GM20431 (cell line): ENCODE measurements at regions not wholly inside any gene's neighbourhood (a gene's known extent, or its start where the extent isn't known, plus 50 kb on each side); places are given as distances from the start of the nearest gene placed in this dataset.
"Not testable (repeated sequence)": the region's sequence is repeated elsewhere in the genome, so short reads cannot be mapped to it uniquely, and the experiment has no call there.

Experiments
- in situ Hi-C: fragments of 300-500 bp; cut with MseI, MboI; formaldehyde crosslinking; loops from one replicate; pipeline ENCODE4 v1.15.0; 2020; ENCODE audit warnings: low sequenced_read_pairs; ENCODE audit not compliant: unreplicated experiment

DNA sequence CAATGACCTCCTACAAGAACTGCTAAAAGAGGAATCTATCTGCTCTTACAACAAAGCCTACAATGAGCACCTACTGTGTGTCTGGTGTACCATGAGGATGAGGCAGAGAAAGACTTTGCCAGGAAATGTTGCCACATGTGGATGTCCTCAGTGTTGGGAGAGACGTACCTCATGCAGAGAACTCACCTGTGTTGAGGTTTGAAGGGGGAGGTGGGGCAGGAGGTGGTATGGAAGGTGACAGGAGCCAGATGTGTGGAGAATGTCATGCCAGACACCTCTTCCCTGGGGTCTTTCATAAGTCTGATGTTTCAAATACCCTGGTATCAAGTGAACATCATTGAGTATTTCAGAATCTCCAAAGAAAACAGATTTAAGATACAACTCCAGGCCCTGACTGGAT, 220.1 kb upstream of the RNF32 start:
- in situ Hi-C loops: no loop called here

DNA sequence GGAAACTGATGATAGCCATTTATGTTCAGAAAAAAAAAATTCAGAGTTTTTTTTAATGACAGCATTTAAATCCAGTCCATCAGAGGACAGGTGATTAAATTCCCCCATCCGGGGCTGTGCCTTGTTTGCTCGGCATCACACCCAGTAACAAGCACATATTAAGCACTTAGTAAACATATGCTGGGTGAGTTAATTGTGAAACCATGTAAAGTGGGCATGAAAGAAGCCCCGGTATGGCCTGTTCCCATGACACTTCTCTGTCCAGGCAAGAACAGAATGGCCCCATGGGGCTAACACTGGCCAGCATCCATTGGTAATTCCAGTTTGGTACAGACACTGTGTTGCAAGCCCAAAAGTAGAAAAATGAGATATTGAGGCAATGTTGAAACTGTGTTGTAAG, 220.8 kb upstream of the RNF32 start:
- in situ Hi-C loops: no loop called here

- in situ Hi-C loops: no loop called here
Measured at GRCh38 chr7:156402255-156402654, 238.3 kb upstream of the RNF32 start.

DNA sequence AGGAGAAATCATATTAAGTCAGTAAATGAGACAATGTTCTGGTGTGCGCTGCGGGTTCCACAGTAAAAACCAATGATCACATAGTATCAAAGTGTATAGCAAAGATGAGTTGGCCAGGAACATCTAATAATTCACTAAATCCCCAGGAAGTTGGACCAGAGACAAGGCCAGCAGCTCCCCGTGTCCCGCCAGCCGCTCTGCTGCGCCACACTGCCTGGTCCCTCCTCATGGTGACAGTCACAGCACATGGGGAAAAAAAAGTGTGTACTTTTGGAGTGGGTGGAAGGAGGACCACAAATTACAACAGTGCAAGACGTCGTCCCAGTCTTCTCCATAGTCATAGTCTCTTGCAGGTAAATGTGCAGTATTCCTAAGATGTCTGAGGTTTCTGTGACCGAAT, 239.0 kb upstream of the RNF32 start:
- in situ Hi-C loops: no loop called here

DNA sequence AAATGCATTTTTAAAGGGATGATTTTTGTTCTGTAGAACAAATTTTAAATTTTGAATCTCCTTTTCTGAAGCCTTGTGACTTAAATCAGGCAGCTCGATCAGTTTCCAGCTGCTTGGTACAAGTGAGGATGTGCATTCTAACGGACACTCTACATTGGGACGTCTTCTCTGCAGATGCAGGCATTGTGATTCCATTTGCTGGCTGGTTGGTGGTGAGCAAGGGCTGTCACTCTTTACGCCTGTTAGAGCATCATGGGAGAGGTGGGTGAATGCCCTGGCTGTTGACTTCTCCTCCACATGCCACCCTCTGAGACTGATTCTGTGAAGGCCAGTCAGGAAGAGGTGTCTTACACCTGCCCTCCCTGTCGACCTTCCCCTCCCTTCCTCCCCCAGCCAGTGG, 240.5 kb upstream of the RNF32 start:
- in situ Hi-C loops: no loop called here

DNA sequence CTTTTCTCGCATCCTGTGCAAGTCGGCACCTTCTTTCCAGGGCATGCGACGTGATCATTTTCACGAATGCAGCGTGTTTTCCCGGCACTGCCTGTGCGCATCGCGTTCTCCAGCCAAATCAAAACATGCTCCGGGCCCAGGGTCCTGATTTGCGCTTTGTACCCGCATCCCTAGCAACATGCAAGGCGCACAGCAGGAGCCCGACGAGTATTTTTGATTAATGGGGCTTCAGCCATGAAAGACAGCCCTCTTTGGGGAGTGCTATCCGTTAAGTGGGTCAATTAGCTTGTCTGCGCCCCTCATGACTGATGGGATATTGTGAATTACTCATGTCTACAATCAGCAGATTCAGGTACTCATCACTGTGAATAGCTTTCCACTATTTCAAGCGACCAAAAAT, 243.3 kb upstream of the RNF32 start:
- in situ Hi-C loops: no loop called here

DNA sequence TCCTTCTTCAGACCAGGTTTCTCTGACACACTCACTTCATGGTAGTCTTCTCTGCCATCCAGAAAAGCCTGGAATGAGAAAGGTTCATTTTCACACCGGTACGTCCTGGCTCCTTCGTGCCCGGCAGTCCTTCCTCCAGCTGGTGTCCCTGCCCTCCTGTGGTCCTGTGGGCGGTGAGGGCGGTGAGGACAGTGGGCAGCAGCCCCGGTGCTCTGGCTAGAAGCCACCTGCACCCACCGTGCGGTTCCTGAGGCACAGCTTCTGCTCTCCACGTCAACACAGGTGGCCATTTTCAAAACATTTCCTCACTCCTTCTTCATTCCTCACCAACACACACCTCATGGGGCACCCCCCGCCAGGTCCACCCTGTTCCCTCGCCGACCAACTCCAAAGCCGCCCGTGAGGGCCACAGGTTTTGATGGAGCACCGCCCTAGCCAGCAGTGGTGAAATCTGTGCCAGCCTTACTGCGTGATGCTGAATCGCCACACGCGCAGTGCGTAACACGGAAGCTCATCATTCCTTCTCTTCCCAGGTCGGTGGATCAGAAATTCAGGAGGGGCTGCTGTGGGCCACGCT, 251.4 kb upstream of the RNF32 start:
- in situ Hi-C loops: no loop called here

DNA sequence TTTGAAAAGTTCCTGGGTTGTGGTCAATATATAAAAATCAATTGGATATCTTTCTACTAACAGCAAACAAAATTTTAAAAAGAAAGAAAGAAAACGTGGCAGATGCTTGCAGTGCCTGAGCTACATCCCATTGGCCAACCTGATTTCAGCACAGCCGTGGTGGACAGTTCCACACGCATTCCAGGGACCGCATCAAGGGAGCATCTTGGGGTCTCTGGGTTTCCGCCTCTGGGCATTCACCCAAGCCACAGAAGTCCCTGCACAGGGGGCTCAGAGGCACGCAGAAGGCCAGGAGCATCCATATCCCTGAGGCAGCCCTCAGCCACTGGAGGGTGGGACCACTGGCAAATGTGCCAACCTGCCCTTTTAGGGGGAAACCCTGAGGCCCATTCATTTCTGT, 254.5 kb upstream of the RNF32 start:
- in situ Hi-C loops: no loop called here

DNA sequence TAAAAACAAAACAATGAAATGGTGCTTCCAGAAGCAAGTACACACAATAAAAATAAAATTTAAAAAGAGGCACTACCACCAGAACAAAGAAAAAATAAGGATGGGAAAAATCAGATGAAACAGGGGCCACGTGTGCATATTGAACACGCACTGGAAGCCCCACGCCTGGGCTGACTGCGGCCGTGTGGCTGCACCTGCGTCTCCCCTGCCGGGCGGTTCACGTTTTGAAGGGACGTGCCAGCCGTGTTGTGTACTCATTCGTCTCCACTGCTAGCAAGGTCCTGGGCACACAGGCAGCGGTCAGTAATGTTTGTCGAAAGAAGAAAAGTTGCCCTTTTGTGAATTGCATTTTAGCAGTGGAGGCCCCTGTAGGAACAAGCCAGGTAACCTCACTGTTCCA, 255.9 kb upstream of the RNF32 start:
- in situ Hi-C loops: no loop called here

DNA sequence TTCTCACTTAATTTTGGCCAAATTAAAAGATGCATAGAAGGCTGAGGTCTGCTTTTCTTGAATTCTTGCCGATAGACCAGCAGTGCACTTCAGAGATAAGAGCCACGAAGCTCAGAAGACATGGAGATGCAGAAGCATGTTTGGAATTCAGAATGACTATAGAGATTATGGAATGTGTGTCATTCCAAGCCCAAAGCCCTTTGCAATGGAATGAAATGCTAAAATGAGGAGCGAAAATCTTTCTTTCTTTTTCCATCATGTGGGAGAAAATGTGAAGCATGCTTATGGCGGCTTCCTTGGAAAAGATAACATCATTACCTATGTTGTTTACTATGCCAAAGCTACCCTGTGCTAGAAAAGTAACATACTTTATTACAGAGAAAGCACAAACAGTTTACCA, 257.0 kb upstream of the RNF32 start:
- in situ Hi-C loops: no loop called here

DNA sequence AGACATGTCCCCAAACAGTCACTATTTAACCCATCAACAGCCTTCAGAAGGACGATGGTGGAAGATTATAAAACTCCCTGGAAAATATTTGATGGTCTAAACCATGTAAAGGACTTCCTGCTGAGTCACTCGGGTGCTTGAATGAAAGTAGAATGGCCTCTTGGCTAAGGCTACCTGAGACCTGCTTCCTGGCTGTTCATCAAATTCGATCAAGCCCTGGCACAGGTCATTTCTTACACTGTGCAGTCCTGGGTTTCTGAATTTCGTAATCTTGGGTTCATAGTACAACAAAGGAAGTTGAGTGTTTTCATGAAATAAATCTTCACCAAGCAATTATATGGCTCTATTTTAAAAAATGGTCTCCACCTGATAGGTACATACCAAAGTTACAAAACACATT, 260.3 kb upstream of the RNF32 start:
- in situ Hi-C loops: no loop called here

DNA sequence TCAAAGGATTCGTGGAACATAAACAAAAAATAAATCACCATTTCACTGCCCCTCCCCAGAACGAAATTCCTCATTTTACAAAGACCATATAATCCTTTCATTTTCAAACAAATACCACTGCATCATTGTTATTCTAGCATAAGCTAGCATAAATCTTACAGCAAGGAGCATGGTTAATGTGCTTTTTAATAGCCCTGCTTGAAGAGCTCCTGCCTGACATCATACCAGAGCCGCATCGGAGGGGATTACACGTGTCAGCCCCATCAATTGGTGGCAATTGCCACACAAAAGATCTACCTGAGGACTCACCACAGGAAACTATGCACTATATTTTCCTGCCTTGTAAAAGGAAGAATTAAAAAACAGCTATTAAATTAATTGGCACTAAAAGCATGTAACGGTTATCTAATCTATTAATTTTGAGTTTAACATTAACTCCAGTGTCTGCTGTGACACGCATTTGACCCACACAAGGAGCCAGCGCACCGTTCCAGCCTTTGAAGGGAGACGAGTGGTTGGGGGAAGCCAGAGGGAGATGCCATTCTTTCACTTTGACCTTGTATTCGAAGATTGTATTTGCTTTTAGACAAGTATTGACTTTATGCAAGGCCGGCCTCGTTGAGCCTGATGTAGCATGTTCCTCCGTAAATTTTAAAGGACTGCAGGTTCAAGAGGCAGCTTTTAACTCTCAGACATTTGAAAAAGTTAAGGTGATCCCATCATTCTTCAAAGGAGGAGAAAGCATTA, 261.1 kb upstream of the RNF32 start:
- in situ Hi-C loops: no loop called here

GRCh38 chr7:156378806-156379205, 261.8 kb upstream of the RNF32 start:
- in situ Hi-C loops: no loop called here

- in situ Hi-C loops: no loop called here
Measured at GRCh38 chr7:156376317-156376716, 264.3 kb upstream of the RNF32 start.

DNA sequence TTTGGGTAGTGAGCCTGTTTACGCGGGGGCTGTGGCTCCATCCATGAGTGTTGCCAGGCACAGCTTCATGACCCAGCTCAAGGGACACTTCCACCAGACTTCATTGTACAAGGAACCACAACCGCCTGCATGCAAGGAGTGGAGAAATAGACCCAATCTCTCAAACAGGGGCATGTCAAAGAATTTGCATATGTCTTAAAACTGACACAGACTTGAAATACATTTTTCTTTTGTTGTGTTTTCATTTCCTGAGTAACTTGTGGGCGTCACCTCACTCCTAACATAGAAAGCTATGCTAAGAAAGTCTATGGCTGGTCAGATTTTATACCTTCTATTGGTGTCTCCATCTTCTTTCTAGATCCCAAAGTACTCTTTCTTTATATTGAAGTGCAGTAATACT, 266.2 kb upstream of the RNF32 start:
- in situ Hi-C loops: no loop called here

DNA sequence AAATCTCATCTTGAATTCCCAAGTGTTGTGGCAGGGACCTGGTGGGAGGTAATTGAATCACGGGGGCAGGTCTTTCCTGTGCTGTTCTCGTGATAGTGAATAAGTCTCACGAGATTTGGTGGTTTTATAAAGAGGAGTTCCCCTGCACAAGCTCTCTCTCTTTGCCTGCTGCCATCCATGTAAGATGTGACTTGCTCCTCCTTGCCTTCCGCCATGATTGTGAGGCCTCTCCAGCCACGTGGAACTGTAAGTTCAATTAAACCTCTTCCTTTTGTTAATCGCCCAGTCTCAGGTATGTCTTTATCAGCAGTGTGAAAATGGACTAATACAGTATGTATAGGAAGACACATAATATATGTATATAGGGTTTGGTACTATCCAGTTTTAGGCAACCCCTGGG, 270.6 kb upstream of the RNF32 start:
- in situ Hi-C loops: not testable (repeated sequence)

GRCh38 chr7:156368053-156368843, 272.3 kb upstream of the RNF32 start:
- in situ Hi-C loops: no loop called here

DNA sequence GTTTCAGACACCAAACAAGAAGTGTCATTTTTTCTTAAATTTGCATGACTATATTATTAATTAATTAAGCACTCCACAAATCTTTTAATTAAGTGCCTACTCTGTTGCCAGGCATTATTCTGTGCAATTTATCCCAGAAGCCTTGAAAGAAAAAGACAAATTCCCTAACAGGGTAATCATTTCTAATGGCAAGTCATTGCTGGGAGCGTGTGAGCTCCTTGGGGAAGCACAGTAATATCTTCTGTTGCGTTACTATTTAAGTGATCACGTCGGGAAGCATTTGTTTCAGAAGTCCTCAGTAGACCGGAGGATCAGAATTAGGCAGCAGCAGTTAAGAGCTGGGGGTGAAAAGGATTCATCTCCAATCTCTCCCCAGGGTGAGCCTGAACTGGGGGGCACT, 276.8 kb upstream of the RNF32 start:
- in situ Hi-C loops: no loop called here

GRCh38 chr7:156360835-156361234, 279.7 kb upstream of the RNF32 start:
- in situ Hi-C loops: no loop called here

GRCh38 chr7:156356551-156356950, 284.0 kb upstream of the RNF32 start:
- in situ Hi-C loops: no loop called here

DNA sequence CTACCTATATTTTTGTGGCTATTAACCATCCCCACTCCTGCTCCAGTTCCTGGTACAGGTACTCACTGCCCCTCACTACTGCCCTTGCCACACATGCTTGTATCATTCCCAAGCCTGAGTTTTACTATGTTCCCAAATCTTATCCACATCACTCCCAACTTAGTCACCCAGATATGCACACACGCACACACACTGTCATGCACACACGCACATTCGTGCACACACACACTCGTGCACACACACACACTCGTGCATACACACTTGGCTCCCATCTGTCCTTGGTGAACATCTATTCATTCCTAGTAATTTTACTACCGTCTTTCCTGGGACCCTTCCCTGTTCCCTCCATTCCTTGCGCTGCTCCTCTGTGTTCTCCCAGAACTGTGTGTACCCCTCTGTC, 287.2 kb upstream of the RNF32 start:
- in situ Hi-C loops: no loop called here
